Panc1 (cell line): ENCODE measurements at regions not wholly inside any gene's neighbourhood (a gene's known extent, or its start where the extent isn't known, plus 50 kb on each side); places are given as distances from the start of the nearest gene placed in this dataset.

Experiments used
- POLR2AphosphoS5 ChIP-seq: IDR thresholded peaks from 2 replicates; pipeline ENCODE4 v1.6.1; 2012; ENCODE audit warnings: mild to moderate bottlenecking, low read depth, low read length, moderate library complexity
- SIN3A ChIP-seq: IDR thresholded peaks from 2 replicates; pipeline ENCODE4 v1.6.1; 2012; ENCODE audit warnings: low read depth, mild to moderate bottlenecking, low read length, moderate library complexity, borderline replicate concordance; ENCODE audit not compliant: insufficient read depth
- TCF7L2 ChIP-seq: IDR thresholded peaks from 2 replicates; pipeline ENCODE4 v1.6.1; 2011; ENCODE audit warnings: mild to moderate bottlenecking, low read depth, low read length, inconsistent platforms
- TF ChIP-seq, protein P1 (sequence below): fragments of 450-650 bp; IDR thresholded peaks from 2 replicates; pipeline ENCODE4 v1.5.1; 2017; ENCODE audit warnings: mild to moderate bottlenecking
- TF ChIP-seq, protein P2 (sequence below), 2 experiments: IDR thresholded peaks; 2 replicates each; pipeline ENCODE4 v1.6.1; 2011 to 2012; ENCODE audit warnings: low read depth in 2 of 2, control low read depth in 1 of 2, low read length in 1 of 2, mild to moderate bottlenecking in 1 of 2, moderate library complexity in 1 of 2; ENCODE audit not compliant: insufficient read depth in 1 of 2

DNA sequence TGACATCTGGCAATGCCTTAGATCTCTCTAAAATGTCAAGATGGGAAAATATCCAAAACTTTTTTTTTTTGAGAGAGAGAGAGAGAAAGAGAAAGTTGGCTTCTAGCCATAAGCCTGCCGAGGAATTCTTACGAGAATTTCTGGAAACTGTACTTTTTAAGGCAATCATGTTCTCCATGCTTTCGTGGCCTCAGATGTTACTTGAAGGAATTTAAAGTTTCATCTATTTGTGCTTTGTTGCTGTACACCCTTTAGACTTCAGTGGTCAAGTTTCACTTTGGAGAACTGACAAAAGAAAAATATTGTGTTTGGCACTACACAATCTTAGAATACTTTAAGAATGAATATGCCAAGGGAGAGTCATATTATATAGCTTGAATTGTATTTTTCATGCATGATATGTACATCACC, 53.9 kb downstream of the FAT4 start:
- TF ChIP-seq, protein P1, sequence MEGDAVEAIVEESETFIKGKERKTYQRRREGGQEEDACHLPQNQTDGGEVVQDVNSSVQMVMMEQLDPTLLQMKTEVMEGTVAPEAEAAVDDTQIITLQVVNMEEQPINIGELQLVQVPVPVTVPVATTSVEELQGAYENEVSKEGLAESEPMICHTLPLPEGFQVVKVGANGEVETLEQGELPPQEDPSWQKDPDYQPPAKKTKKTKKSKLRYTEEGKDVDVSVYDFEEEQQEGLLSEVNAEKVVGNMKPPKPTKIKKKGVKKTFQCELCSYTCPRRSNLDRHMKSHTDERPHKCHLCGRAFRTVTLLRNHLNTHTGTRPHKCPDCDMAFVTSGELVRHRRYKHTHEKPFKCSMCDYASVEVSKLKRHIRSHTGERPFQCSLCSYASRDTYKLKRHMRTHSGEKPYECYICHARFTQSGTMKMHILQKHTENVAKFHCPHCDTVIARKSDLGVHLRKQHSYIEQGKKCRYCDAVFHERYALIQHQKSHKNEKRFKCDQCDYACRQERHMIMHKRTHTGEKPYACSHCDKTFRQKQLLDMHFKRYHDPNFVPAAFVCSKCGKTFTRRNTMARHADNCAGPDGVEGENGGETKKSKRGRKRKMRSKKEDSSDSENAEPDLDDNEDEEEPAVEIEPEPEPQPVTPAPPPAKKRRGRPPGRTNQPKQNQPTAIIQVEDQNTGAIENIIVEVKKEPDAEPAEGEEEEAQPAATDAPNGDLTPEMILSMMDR = no peak
- TF ChIP-seq POLR2AphosphoS5 (no peak), SIN3A (no peak), TCF7L2 (no peak)
- TF ChIP-seq, protein P2, sequence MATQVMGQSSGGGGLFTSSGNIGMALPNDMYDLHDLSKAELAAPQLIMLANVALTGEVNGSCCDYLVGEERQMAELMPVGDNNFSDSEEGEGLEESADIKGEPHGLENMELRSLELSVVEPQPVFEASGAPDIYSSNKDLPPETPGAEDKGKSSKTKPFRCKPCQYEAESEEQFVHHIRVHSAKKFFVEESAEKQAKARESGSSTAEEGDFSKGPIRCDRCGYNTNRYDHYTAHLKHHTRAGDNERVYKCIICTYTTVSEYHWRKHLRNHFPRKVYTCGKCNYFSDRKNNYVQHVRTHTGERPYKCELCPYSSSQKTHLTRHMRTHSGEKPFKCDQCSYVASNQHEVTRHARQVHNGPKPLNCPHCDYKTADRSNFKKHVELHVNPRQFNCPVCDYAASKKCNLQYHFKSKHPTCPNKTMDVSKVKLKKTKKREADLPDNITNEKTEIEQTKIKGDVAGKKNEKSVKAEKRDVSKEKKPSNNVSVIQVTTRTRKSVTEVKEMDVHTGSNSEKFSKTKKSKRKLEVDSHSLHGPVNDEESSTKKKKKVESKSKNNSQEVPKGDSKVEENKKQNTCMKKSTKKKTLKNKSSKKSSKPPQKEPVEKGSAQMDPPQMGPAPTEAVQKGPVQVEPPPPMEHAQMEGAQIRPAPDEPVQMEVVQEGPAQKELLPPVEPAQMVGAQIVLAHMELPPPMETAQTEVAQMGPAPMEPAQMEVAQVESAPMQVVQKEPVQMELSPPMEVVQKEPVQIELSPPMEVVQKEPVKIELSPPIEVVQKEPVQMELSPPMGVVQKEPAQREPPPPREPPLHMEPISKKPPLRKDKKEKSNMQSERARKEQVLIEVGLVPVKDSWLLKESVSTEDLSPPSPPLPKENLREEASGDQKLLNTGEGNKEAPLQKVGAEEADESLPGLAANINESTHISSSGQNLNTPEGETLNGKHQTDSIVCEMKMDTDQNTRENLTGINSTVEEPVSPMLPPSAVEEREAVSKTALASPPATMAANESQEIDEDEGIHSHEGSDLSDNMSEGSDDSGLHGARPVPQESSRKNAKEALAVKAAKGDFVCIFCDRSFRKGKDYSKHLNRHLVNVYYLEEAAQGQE (IDR thresholded peaks at IDR 0.05; ENCODE audit: insufficient read depth in 1 of 2, low read depth in 2 of 2, low read length in 1 of 2) = no peak
